B cell (primary cell): ENCODE measurements at regions not wholly inside any gene's neighbourhood (a gene's known extent, or its start where the extent isn't known, plus 50 kb on each side); places are given as distances from the start of the nearest gene placed in this dataset.

Source experiments
- CTCF ChIP-seq: fragments of 200-600 bp; IDR thresholded peaks from one replicate; pipeline ENCODE4 v1.8.0; 2022; ENCODE audit warnings: antibody characterized with exemption, mild to moderate bottlenecking
- EZH2 ChIP-seq: IDR thresholded peaks from 2 replicates; pipeline ENCODE4 v1.6.1; 2012; ENCODE audit warnings: borderline replicate concordance, low read depth, mild to moderate bottlenecking, moderate library complexity, low read length; ENCODE audit not compliant: insufficient read depth, poor library complexity, severe bottlenecking

GRCh38 chr9:71357346-71357745, 235.9 kb upstream of the TRPM3 start:
- TF ChIP-seq EZH2: no peak
- no peak for TF ChIP-seq CTCF
